ENCODE measurements at regions not wholly inside any gene's neighbourhood (a gene's known extent, or its start where the extent isn't known, plus 50 kb on each side); places are given as distances from the start of the nearest gene placed in this dataset.

DNA sequence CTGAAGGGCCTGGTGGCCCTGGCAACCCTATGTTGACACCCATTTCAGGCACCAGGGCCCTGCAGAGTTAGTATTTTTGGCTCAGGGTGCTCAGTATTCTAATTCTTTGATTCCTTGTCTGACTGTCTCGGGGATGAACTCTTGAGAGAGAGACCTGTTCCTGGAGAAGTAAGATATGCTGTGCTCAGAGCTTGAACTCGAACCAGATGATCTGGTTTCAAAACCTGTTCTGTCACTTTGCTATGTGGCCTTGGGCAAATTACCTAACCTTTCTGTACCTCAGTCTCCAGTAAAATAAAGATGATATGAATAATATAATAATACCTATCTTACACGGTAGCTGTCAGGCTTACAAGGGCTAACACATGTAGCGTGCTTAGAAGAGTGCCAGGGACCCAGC is 294.2 kb downstream of the DYSF start:
- TF ChIP-seq EZH2 (IDR thresholded peaks at IDR 0.05; ENCODE audit: insufficient read depth, poor library complexity, severe bottlenecking) (no peak), EZH2phosphoT487 (IDR thresholded peaks at IDR 0.05; ENCODE audit: insufficient read depth, low read depth) (no peak)

Measured in GM23248 (cell line).